ENCODE measurements at regions not wholly inside any gene's neighbourhood (a gene's known extent, or its start where the extent isn't known, plus 50 kb on each side); places are given as distances from the start of the nearest gene placed in this dataset.
A peak's percentile ranks its signal among the peaks of the same experiment; 100 is the strongest.

GRCh38 chr2:217414429-217414828, 554.6 kb upstream of the TNP1 start:
- Histone ChIP-seq H3K4me3 (replicated peaks in 1 of 3; ENCODE audit: low read depth in 2 of 3, low read length in 3 of 3) (no peak overlapping the region), H3K4me2 (replicated peaks; ENCODE audit: extremely low read depth, low read length, poor library complexity, severe bottlenecking) (no peak overlapping the region), H3K79me2 (ENCODE audit: insufficient read depth, low read length) (no peaks in the 10 kb centered on the region), H4K20me1 (ENCODE audit: insufficient read depth, low read length) (no peaks in the 10 kb centered on the region), H3K27ac (ENCODE audit: low read depth in 1 of 2, low read length in 2 of 2) (no peak overlapping the region), H3K4me1 (ENCODE audit: control insufficient read depth in 1 of 2, insufficient read depth in 2 of 2, low read length in 2 of 2) (peaks cover 0 to 3% of the 10 kb centered on the region in 2 donors), H2AFZ (ENCODE audit: insufficient read depth, low read depth, low read length, poor library complexity, severe bottlenecking) (no peak overlapping the region), H3K9me3 (replicated peaks in 1 of 2; ENCODE audit: control insufficient read depth in 1 of 2, insufficient read depth in 1 of 2, low read length in 2 of 2) (no peaks in the 10 kb centered on the region), H3K9ac (ENCODE audit: insufficient read depth, low read length, poor library complexity, severe bottlenecking) (no peak overlapping the region), H3K27me3 (ENCODE audit: control insufficient read depth in 2 of 2, insufficient read depth in 2 of 2, low read length in 2 of 2) (peaks cover 13 to 28% of the 10 kb centered on the region in 2 donors), H3K36me3 (replicated peaks in 1 of 2; ENCODE audit: control insufficient read depth in 1 of 2, insufficient read depth in 2 of 2, low read length in 2 of 2) (no peaks in the 10 kb centered on the region)
- Mint-ChIP-seq H3K36me3 (no peaks in the 10 kb centered on the region), H3K4me3 (peak overlapping the region in 1 of 2 donors; percentile 51), H3K4me1 (peaks cover 2% of the 10 kb centered on the region), H3K27me3 (ENCODE audit: low read depth in 3 of 3) (peaks cover 12 to 36% (median 12%) of the 10 kb centered on the region in 3 donors), H3K27ac (no peak overlapping the region), H3K9me3 (peaks cover 0 to 1% (median 0%) of the 10 kb centered on the region in 7 donors)
- no peak for DNase-seq
- intact Hi-C loops (cut with micrococcal nuclease) = no loop called here
- no peak for TF ChIP-seq CTCF (IDR thresholded peaks at IDR 0.05)
- WGBS (ENCODE audit: insufficient coverage) = 100% methylated on average over 1 of the region's 4 CpGs

GRCh38 chr2:217413193-217413592, 553.3 kb upstream of the TNP1 start:
- Histone ChIP-seq H3K4me3 (replicated peaks in 1 of 3; ENCODE audit: low read depth in 2 of 3, low read length in 3 of 3) (no peak overlapping the region), H3K4me2 (replicated peaks; ENCODE audit: extremely low read depth, low read length, poor library complexity, severe bottlenecking) (no peak overlapping the region), H4K20me1 (ENCODE audit: insufficient read depth, low read length) (no peaks in the 10 kb centered on the region), H3K36me3 (replicated peaks in 1 of 2; ENCODE audit: control insufficient read depth in 1 of 2, insufficient read depth in 2 of 2, low read length in 2 of 2) (no peaks in the 10 kb centered on the region), H3K79me2 (ENCODE audit: insufficient read depth, low read length) (no peaks in the 10 kb centered on the region), H3K4me1 (ENCODE audit: control insufficient read depth in 1 of 2, insufficient read depth in 2 of 2, low read length in 2 of 2) (peaks cover 0 to 3% of the 10 kb centered on the region in 2 donors), H3K27ac (ENCODE audit: low read depth in 1 of 2, low read length in 2 of 2) (no peak overlapping the region), H3K9ac (ENCODE audit: insufficient read depth, low read length, poor library complexity, severe bottlenecking) (no peak overlapping the region), H3K9me3 (replicated peaks in 1 of 2; ENCODE audit: control insufficient read depth in 1 of 2, insufficient read depth in 1 of 2, low read length in 2 of 2) (no peaks in the 10 kb centered on the region), H2AFZ (ENCODE audit: insufficient read depth, low read depth, low read length, poor library complexity, severe bottlenecking) (no peak overlapping the region), H3K27me3 (ENCODE audit: control insufficient read depth in 2 of 2, insufficient read depth in 2 of 2, low read length in 2 of 2) (peaks cover 10 to 30% of the 10 kb centered on the region in 2 donors)
- peaks cover 11 to 31% (median 11%) of the 10 kb centered on the region in 3 donors for H3K27me3 Mint-ChIP-seq (ENCODE audit: low read depth in 3 of 3)
- H3K36me3 Mint-ChIP-seq = no peaks in the 10 kb centered on the region
- DNase-seq = no peak
- WGBS (ENCODE audit: insufficient coverage) = 96% methylated on average over 4 of the region's 5 CpGs
- H3K4me3 Mint-ChIP-seq = peak overlapping the region in 1 of 2 donors; percentile 35
- H3K27ac Mint-ChIP-seq = no peak overlapping the region
- peaks cover 2% of the 10 kb centered on the region for H3K4me1 Mint-ChIP-seq
- intact Hi-C loops (cut with micrococcal nuclease) = no loop called here
- no peak for TF ChIP-seq CTCF (IDR thresholded peaks at IDR 0.05)
- H3K9me3 Mint-ChIP-seq = peaks cover 0 to 1% (median 0%) of the 10 kb centered on the region in 7 donors

All from CD14-positive monocyte (primary cell).